GM12865 (cell line): ENCODE measurements at regions not wholly inside any gene's neighbourhood (a gene's known extent, or its start where the extent isn't known, plus 50 kb on each side); places are given as distances from the start of the nearest gene placed in this dataset.

Source experiments
- DNase-seq: peaks from one replicate; pipeline ENCODE4 v3.0.0; 2010; ENCODE audit warnings: low read depth
- H3K4me3 ChIP-seq: 2 replicates; pipeline ENCODE4 v1.5.1; 2011; ENCODE audit warnings: mild to moderate bottlenecking, low read depth, low read length, control low read depth
- TF ChIP-seq, protein P1 (sequence below): IDR thresholded peaks from 2 replicates; pipeline ENCODE4 v1.5.1; 2011; ENCODE audit warnings: low read length, control low read depth, low read depth, inconsistent platforms; ENCODE audit not compliant: insufficient read depth; ENCODE audit errors: missing control alignments

DNA sequence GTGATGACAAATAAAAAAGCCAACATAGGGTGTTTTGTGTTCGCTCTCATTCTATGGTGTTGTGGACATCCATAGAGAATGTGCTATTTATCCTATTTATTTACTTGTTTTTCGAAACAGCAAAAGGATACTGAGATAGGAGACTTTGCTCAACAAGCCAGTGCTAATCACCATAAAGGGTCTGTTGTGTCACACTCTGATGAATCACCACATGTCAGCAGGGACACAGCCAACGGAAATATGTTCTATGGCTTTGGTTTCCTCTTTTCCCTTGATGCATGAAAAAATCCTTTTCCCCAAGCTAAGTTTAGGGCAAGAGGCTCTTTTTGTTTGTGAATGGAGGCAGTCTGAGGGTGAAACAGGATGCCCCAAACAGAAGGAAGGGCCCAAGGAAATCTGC, 154.3 kb downstream of the RNF152 start:
- no peak for DNase-seq
- TF ChIP-seq, protein P1, sequence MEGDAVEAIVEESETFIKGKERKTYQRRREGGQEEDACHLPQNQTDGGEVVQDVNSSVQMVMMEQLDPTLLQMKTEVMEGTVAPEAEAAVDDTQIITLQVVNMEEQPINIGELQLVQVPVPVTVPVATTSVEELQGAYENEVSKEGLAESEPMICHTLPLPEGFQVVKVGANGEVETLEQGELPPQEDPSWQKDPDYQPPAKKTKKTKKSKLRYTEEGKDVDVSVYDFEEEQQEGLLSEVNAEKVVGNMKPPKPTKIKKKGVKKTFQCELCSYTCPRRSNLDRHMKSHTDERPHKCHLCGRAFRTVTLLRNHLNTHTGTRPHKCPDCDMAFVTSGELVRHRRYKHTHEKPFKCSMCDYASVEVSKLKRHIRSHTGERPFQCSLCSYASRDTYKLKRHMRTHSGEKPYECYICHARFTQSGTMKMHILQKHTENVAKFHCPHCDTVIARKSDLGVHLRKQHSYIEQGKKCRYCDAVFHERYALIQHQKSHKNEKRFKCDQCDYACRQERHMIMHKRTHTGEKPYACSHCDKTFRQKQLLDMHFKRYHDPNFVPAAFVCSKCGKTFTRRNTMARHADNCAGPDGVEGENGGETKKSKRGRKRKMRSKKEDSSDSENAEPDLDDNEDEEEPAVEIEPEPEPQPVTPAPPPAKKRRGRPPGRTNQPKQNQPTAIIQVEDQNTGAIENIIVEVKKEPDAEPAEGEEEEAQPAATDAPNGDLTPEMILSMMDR: no peak

DNA sequence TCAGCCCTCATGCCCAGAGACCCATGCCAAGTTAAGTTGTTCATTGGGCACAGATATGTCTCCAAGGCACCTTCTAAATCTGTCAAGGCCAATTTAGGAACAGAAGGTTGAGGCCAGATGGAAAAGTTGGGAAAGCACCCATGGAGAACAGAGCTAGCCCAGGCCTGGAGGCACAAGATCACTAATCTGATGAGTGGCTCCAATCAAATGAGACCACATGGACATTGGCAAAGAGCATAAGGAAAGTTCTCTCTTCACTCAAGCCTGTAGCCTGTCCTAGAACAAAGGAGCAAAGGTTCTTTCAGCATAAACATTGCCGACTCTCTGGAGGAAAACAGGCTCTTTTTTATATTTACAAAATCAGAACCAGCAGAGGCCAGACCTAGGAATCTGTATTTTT, 154.8 kb downstream of the RNF152 start:
- TF ChIP-seq, protein P1: no peak
- no peak for DNase-seq

More for the DNA sequence above, 154.3 kb downstream of the RNF152 start:
- no peak overlapping the region for H3K4me3 ChIP-seq

DNA sequence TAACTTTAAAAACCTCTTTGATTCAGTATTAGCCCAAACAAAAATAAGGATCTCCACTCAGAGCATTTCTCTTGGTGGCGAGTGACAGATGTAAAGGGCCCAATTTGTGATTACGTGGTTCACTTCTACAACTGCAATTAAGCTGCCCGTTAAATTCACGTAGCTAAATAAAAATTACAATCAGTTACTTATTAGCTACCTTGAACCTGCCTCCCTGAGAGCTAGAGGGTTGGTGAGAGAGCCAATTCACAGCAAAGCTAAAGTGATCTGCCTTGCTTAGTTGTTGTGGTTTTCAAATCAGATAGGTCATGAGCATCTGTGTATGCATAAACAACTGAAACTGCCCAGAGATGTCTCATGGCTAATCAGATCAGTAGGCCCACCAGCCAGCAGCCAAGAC, 156.7 kb downstream of the RNF152 start:
- TF ChIP-seq, protein P1: no peak
- DNase-seq: no peak
- no peak overlapping the region for H3K4me3 ChIP-seq

More for the DNA sequence above, 154.8 kb downstream of the RNF152 start:
- no peak overlapping the region for H3K4me3 ChIP-seq

DNA sequence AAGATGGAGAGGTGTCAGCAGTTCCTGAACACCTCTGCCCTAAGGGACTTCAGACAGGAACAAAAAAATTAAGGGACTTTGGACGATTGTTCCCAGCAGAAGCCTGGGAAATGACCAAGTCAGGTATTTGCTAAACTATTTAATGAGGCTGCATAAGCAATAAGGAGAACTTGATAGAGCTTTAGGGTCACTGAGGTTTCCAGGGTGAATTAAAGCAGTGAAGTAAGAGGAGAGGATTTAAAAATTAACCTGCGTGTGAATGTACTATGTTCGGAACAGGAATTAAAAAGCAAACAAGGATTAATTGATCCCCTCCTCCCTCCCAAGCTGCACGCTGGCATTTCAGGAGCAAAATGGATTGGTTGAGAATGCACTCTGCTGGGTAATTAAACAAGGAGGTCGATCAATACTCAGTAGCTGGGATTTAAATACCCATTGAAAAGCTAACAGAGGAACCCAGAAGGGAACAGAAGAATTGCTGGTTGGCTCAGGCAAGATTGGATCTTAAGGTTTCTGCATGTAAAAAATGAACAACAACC, 157.2 kb downstream of the RNF152 start:
- no peak for DNase-seq
- TF ChIP-seq, protein P1: no peak
- H3K4me3 ChIP-seq: no peak overlapping the region

DNA sequence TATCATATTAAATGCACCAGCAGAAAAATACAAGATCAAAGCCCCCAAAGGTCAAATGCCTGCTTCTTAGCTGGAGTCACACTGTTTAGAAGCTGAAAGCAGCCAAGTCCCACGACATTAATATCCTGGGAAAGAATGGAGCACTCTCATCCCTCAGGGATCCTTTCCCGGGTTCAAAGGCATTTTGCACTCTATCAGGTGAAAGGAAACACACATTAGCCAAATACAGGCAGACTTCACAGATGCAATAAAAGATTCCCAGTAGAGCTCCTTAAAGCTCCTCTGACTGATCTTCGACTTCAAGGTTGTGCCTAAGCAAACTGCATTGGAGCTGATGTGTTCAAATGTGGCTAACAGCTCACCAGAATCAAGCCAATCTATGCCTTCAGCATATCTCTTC, 158.4 kb downstream of the RNF152 start:
- TF ChIP-seq, protein P1: no peak
- no peak for DNase-seq
- no peak overlapping the region for H3K4me3 ChIP-seq

DNA sequence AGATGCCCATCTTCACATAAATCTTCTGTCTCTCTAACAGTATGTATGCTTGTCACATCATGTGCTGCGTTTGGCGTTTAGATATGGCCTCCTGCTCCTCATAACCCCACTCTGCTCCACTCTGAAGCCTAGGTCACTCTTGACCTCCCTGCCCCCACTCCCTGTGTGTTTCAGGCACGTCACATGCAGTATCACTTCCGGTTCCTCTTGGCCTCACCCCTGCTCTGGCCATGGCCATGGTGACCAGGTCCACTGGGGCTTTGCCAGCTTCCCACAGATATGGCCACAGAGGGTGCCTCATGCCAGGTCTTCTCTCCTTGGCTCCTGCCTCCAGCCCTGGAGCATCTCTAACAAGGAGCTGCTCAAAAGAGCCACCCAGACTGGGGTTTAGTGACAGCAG, 160.0 kb downstream of the RNF152 start:
- no peak overlapping the region for H3K4me3 ChIP-seq
- TF ChIP-seq, protein P1: no peak
- DNase-seq: no peak

DNA sequence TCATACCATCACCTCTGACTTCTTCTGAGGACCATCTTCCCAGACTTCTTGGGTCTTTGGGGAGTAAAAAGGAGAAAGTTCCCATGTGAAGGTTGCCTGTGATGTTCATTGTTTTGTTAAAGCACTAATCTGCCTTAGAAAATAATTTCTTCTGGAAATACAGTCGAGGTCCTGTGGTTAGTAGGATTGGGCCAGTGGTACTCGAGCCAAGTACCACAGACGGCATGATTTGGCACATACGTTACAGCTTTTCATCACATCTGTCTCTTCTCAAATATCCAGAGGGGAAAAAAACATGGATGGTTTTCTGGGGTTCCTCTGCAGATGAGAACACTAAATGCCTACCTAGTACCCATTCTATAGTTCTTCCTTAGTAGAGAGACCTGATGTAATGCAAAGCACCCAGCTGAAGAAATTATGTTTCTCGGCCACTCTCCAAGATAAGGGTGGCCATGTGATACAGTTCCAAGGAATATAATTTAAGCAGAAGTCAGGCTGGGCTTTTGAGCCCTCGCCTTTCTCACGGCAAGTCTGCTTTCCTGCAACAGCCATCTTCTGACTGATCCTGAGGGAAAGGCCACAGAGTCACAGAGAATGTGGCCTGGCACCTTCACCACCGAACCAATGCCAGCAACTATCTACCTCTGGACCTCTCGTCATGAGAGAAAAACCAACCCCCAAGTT, 161.0 kb downstream of the RNF152 start:
- no peak overlapping the region for H3K4me3 ChIP-seq
- TF ChIP-seq, protein P1: no peak
- DNase-seq: no peak
